ENCODE measurements at regions not wholly inside any gene's neighbourhood (a gene's known extent, or its start where the extent isn't known, plus 50 kb on each side); places are given as distances from the start of the nearest gene placed in this dataset.

GRCh38 chr4:171235521-171235920 lies 577.7 kb upstream of the GALNTL6 start:
- no peak overlapping the region for H3K27ac Mint-ChIP-seq
- POLR2A ChIA-PET = no interaction called here

More at GRCh38 chr4:171235521-171235920, 577.7 kb upstream of the GALNTL6 start:
- Mint-ChIP-seq H3K4me3 (no peak overlapping the region), H3K9me3 (peaks cover 3% of the 10 kb centered on the region; the same call in 1 of the 2 replicates), H3K4me1 (no peaks in the 10 kb centered on the region), H3K36me3 (no peaks in the 10 kb centered on the region), H3K27me3 (ENCODE audit: low read depth) (no peaks in the 10 kb centered on the region)
- TF ChIP-seq PRDM15 (CRISPR knock-in tag; IDR thresholded peaks at IDR 0.05) = no peak
- no peak for TF ChIP-seq NFATC4 (CRISPR knock-in tag; IDR thresholded peaks at IDR 0.05)
- no peak for TF ChIP-seq CREM (CRISPR knock-in tag; IDR thresholded peaks at IDR 0.05)
- no peak for TF ChIP-seq AFF4 (CRISPR knock-in tag; IDR thresholded peaks at IDR 0.05; ENCODE audit: borderline replicate concordance)
- no peak for TF ChIP-seq NR3C1 (CRISPR knock-in tag; conservative IDR thresholded peaks at IDR 0.05; ENCODE audit: low read depth)
- no peak for TF ChIP-seq HMGA2 (CRISPR knock-in tag; IDR thresholded peaks at IDR 0.05)
- TF ChIP-seq JAZF1 (CRISPR knock-in tag; IDR thresholded peaks at IDR 0.05) = no peak
- TF ChIP-seq ZNF232 (CRISPR knock-in tag; IDR thresholded peaks at IDR 0.05) = no peak
- no peak for TF ChIP-seq ZNF219 (CRISPR knock-in tag; IDR thresholded peaks at IDR 0.05; ENCODE audit: borderline replicate concordance)
- no peak for TF ChIP-seq SMAD4 (CRISPR knock-in tag; IDR thresholded peaks at IDR 0.05)
- no peak for TF ChIP-seq ZSCAN18 (CRISPR knock-in tag; IDR thresholded peaks at IDR 0.05)
- no peak for TF ChIP-seq GRHL2 (CRISPR knock-in tag; IDR thresholded peaks at IDR 0.05; ENCODE audit: insufficient replicate concordance, severe bottlenecking)
- TF ChIP-seq AR (CRISPR knock-in tag; IDR thresholded peaks at IDR 0.05) = no peak
- no peak for TF ChIP-seq MLX (CRISPR knock-in tag; IDR thresholded peaks at IDR 0.05)
- no peak for TF ChIP-seq CTCF (IDR thresholded peaks at IDR 0.05)
- no peak for TF ChIP-seq EMX1 (CRISPR knock-in tag; IDR thresholded peaks at IDR 0.05)
- no peak for TF ChIP-seq SOX15 (CRISPR knock-in tag; IDR thresholded peaks at IDR 0.05)
- TF ChIP-seq CREB1 (CRISPR knock-in tag; IDR thresholded peaks at IDR 0.05) = no peak
- TF ChIP-seq ETV6 (CRISPR knock-in tag; IDR thresholded peaks at IDR 0.05) = no peak
- no peak for ATAC-seq
- no peak for DNase-seq (ENCODE audit: low spot score)
- CTCF ChIA-PET = no interaction called here
